ENCODE measurements at regions not wholly inside any gene's neighbourhood (a gene's known extent, or its start where the extent isn't known, plus 50 kb on each side); places are given as distances from the start of the nearest gene placed in this dataset.
A peak's percentile ranks its signal among the peaks of the same experiment; 100 is the strongest.

GRCh38 chr3:173258697-173259096 is 117.7 kb upstream of the SPATA16 start:
- Histone ChIP-seq H3K4me3 (replicated peaks in 1 of 3; ENCODE audit: insufficient read depth in 1 of 3, low read depth in 1 of 3, low read length in 3 of 3) (no peak overlapping the region), H2AFZ (ENCODE audit: low read depth, low read length) (no peak overlapping the region), H3K9me3 (replicated peaks; ENCODE audit: control insufficient read depth, insufficient read depth, low read length) (no peaks in the 10 kb centered on the region), H3K36me3 (ENCODE audit: control insufficient read depth in 2 of 2, extremely low read depth in 1 of 2, insufficient read depth in 2 of 2, low read length in 2 of 2) (no peaks in the 10 kb centered on the region), H3K4me2 (ENCODE audit: insufficient read depth, low read length) (no peak overlapping the region), H3K79me2 (ENCODE audit: control insufficient read depth, insufficient read depth, low read length) (no peaks in the 10 kb centered on the region), H3K27me3 (ENCODE audit: control insufficient read depth in 2 of 2, insufficient read depth in 2 of 2, low read length in 2 of 2) (no peaks in the 10 kb centered on the region), H3K4me1 (ENCODE audit: control insufficient read depth, extremely low read depth, insufficient read depth, low read length) (no peaks in the 10 kb centered on the region), H4K20me1 (replicated peaks; ENCODE audit: control insufficient read depth, extremely low read depth, insufficient read depth, low read length) (no peaks in the 10 kb centered on the region), H3K27ac (ENCODE audit: insufficient read depth, low read depth, low read length) (no peak overlapping the region), H3K9ac (replicated peaks; ENCODE audit: extremely low read depth, insufficient read depth, low read length) (no peak overlapping the region), H3K9me1 (replicated peaks; ENCODE audit: control insufficient read depth, extremely low read depth, insufficient read depth, low read length) (no peaks in the 10 kb centered on the region)
- CTCF ChIA-PET: no interaction called here
- TF ChIP-seq MYC (IDR thresholded peaks at IDR 0.05; ENCODE audit: low read depth, low read length): no peak
- no peak for TF ChIP-seq EZH2 (IDR thresholded peaks at IDR 0.05; ENCODE audit: borderline replicate concordance, low read depth, low read length, severe bottlenecking)
- TF ChIP-seq POLR2A (IDR thresholded peaks at IDR 0.05; ENCODE audit: low read depth, low read length): no peak
- TF ChIP-seq POLR2AphosphoS5 (IDR thresholded peaks at IDR 0.05; ENCODE audit: insufficient read depth, low read depth, low read length): no peak
- TF ChIP-seq JUN (IDR thresholded peaks at IDR 0.05; ENCODE audit: borderline replicate concordance, insufficient read depth, insufficient read length, low read depth): no peak
- no peak for TF ChIP-seq CTCF (IDR thresholded peaks at IDR 0.05; ENCODE audit: extremely low read depth in 1 of 2, insufficient read depth in 1 of 2, low read depth in 1 of 2, low read length in 2 of 2)
- TF ChIP-seq MAX (IDR thresholded peaks at IDR 0.05; ENCODE audit: insufficient read depth, insufficient read length): no peak
- TF ChIP-seq GATA2 (IDR thresholded peaks at IDR 0.05; ENCODE audit: insufficient read depth, insufficient read length, low read depth, low read length): no peak
- no peak for TF ChIP-seq FOS (IDR thresholded peaks at IDR 0.05; ENCODE audit: borderline replicate concordance, insufficient read depth, low read length)
- no TSS peak for BruUV-seq (replicated peaks)
- dilution Hi-C loops (cut with MboI; ENCODE audit: extremely low pct_ligation_motif_present, low sequenced_read_pairs) (no loop called here), intact Hi-C loops (cut with micrococcal nuclease) (no loop called here)
- FAIRE-seq (no peak), DNase-seq (ENCODE audit: low read depth, low spot score) (peak; percentile 33)
- POLR2A ChIA-PET: no interaction called here

All from endothelial cell of umbilical vein (primary cell).